PC-3 (cell line): ENCODE measurements at regions not wholly inside any gene's neighbourhood (a gene's known extent, or its start where the extent isn't known, plus 50 kb on each side); places are given as distances from the start of the nearest gene placed in this dataset.

Experiments used
- ATAC-seq: fragments of 200-7000 bp; cut with Tn5 transposase; 2 replicates; pipeline ENCODE4 v1.9.1; 2020; ENCODE audit warnings: mild to moderate bottlenecking, moderate library complexity
- BruUV-seq: library from RNA; stranded (reverse); fragments of 400-500 nt; replicated peaks from 2 replicates; lab custom pipeline; 2021; lab: Mats Ljungman, UMichigan
- CTCF ChIA-PET: fragments of 300-600 bp; sonication (Branson Sonifier 250); formaldehyde crosslinking; loops from one replicate; lab custom pipeline; 2022; ENCODE audit warnings: antibody characterized with exemption; lab: Charles Lee
- POLR2A ChIA-PET: fragments of 300-600 bp; sonication (Branson Sonifier 250); formaldehyde crosslinking; loops from one replicate; lab custom pipeline; 2022; ENCODE audit warnings: antibody characterized with exemption; ENCODE audit not compliant: unreplicated experiment; lab: Charles Lee
- DNase-seq: peaks from one replicate; pipeline ENCODE4 v3.0.0-alpha.2; 2015
- H2AFZ ChIP-seq: fragments of 300-600 bp; sonication (generic); 2 replicates; pipeline ENCODE4 v1.6.0; 2016; ENCODE audit warnings: antibody characterized with exemption, low read length
- H3F3A ChIP-seq: fragments of 300-600 bp; sonication (generic); one replicate; pipeline ENCODE4 v1.6.0; 2017; ENCODE audit warnings: antibody characterized with exemption, low read length, control low read depth, mild to moderate bottlenecking; ENCODE audit not compliant: unreplicated experiment
- H3K27ac ChIP-seq: fragments of 300-600 bp; sonication (generic); 2 replicates; pipeline ENCODE4 v1.5.1; 2016; ENCODE audit warnings: mild to moderate bottlenecking, low read length
- H3K27me3 ChIP-seq: fragments of 300-600 bp; sonication (generic); 2 replicates; pipeline ENCODE4 v1.6.1; 2016; ENCODE audit warnings: low read length, mixed read lengths
- H3K36me3 ChIP-seq: fragments of 300-600 bp; sonication (generic); 2 replicates; pipeline ENCODE4 v1.6.1; 2016; ENCODE audit warnings: low read depth, mixed run types, low read length, mixed read lengths
- H3K4me1 ChIP-seq: fragments of 300-600 bp; sonication (generic); 2 replicates; pipeline ENCODE4 v1.5.1; 2016; ENCODE audit warnings: low read length; ENCODE audit not compliant: insufficient read depth
- H3K4me2 ChIP-seq: fragments of 300-600 bp; sonication (generic); 2 replicates; pipeline ENCODE4 v1.6.0; 2016; ENCODE audit warnings: low read length
- H3K4me3 ChIP-seq: fragments of 300-600 bp; sonication (generic); 2 replicates; pipeline ENCODE4 v1.5.1; 2016; ENCODE audit warnings: mild to moderate bottlenecking, low read length, mixed read lengths
- H3K79me2 ChIP-seq: fragments of 300-600 bp; sonication (generic); 2 replicates; pipeline ENCODE4 v1.6.1; 2017; ENCODE audit warnings: low read length, mixed read lengths
- H3K9ac ChIP-seq: fragments of 300-600 bp; sonication (generic); 2 replicates; pipeline ENCODE4 v1.6.0; 2016; ENCODE audit warnings: mild to moderate bottlenecking, low read length
- H3K9me2 ChIP-seq: fragments of 300-600 bp; sonication (generic); replicated peaks from 2 replicates; pipeline ENCODE4 v1.6.1; 2016; ENCODE audit warnings: mixed run types, low read length, mixed read lengths
- H3K9me3 ChIP-seq: fragments of 300-600 bp; sonication (generic); 2 replicates; pipeline ENCODE4 v1.6.1; 2016; ENCODE audit warnings: low read length, mixed read lengths
- H4K20me1 ChIP-seq: fragments of 300-600 bp; sonication (generic); 2 replicates; pipeline ENCODE4 v1.6.1; 2016; ENCODE audit warnings: low read length, mixed read lengths
- CTCF ChIP-seq: fragments of 300-600 bp; sonication (generic); conservative IDR thresholded peaks from 2 replicates; pipeline ENCODE4 v1.5.1; 2017; ENCODE audit warnings: antibody characterized with exemption, low read depth, mild to moderate bottlenecking, low read length
- EZH2 ChIP-seq: fragments of 300-600 bp; sonication (generic); IDR thresholded peaks from one replicate; pipeline ENCODE4 v1.6.1; 2017; ENCODE audit warnings: antibody characterized with exemption, mild to moderate bottlenecking, low read length; ENCODE audit not compliant: unreplicated experiment
- EZH2phosphoT487 ChIP-seq: fragments of 300-600 bp; sonication (generic); IDR thresholded peaks from 2 replicates; pipeline ENCODE4 v1.6.1; 2018; ENCODE audit warnings: mild to moderate bottlenecking, antibody characterized with exemption, low read length, borderline replicate concordance
- intact Hi-C: fragments of 100-400 bp; cut with micrococcal nuclease; formaldehyde crosslinking; loops from 2 replicates; pipeline ENCODE4 v1.9.0; 2023

GRCh38 chr1:30508611-30509010 lies 214.8 kb downstream of the MATN1 start:
- ChIA-PET POLR2A (no interaction called here), CTCF (no interaction called here)
- intact Hi-C loops, result no loop called here
- ATAC-seq (no peak), DNase-seq (no peak)
- H3K4me1 ChIP-seq, result peaks cover 10% of the 10 kb centered on the region; the same call in 1 of the 2 replicates
- peaks cover 7% of the 10 kb centered on the region; the same call in 1 of the 2 replicates for H3K27me3 ChIP-seq
- H3K9me2 ChIP-seq, result no peaks in the 10 kb centered on the region
- no peaks in the 10 kb centered on the region for H3K79me2 ChIP-seq
- H3F3A ChIP-seq, result no peaks in the 10 kb centered on the region
- H3K4me3 ChIP-seq, result no peak overlapping the region
- H3K9me3 ChIP-seq, result no peaks in the 10 kb centered on the region
- H2AFZ ChIP-seq, result no peak overlapping the region
- no peaks in the 10 kb centered on the region for H3K36me3 ChIP-seq
- no peak for TF ChIP-seq EZH2
- no peak for TF ChIP-seq CTCF
- no peak for TF ChIP-seq EZH2phosphoT487
- BruUV-seq, result no TSS peak
- H4K20me1 ChIP-seq, result no peaks in the 10 kb centered on the region
- H3K27ac ChIP-seq, result no peak overlapping the region
- H3K4me2 ChIP-seq, result no peak overlapping the region
- no peak overlapping the region for H3K9ac ChIP-seq

- ChIA-PET POLR2A (no interaction called here), CTCF (no interaction called here)
- Histone ChIP-seq H3K79me2 (no peaks in the 10 kb centered on the region), H3K36me3 (no peaks in the 10 kb centered on the region), H4K20me1 (no peaks in the 10 kb centered on the region), H3K27ac (no peak overlapping the region), H3F3A (no peaks in the 10 kb centered on the region), H3K27me3 (peaks cover 11% of the 10 kb centered on the region), H3K9me3 (no peaks in the 10 kb centered on the region), H3K4me2 (no peak overlapping the region), H3K9ac (no peak overlapping the region), H3K9me2 (no peaks in the 10 kb centered on the region), H3K4me3 (no peak overlapping the region), H2AFZ (no peak overlapping the region), H3K4me1 (peaks cover 10% of the 10 kb centered on the region; the same call in 1 of the 2 replicates)
- TF ChIP-seq CTCF (no peak), EZH2phosphoT487 (no peak), EZH2 (no peak)
- BruUV-seq, result no TSS peak
- intact Hi-C loops, result no loop called here
- no peak for ATAC-seq
- DNase-seq, result no peak
Measured at GRCh38 chr1:30508175-30508448, 215.3 kb downstream of the MATN1 start.

DNA sequence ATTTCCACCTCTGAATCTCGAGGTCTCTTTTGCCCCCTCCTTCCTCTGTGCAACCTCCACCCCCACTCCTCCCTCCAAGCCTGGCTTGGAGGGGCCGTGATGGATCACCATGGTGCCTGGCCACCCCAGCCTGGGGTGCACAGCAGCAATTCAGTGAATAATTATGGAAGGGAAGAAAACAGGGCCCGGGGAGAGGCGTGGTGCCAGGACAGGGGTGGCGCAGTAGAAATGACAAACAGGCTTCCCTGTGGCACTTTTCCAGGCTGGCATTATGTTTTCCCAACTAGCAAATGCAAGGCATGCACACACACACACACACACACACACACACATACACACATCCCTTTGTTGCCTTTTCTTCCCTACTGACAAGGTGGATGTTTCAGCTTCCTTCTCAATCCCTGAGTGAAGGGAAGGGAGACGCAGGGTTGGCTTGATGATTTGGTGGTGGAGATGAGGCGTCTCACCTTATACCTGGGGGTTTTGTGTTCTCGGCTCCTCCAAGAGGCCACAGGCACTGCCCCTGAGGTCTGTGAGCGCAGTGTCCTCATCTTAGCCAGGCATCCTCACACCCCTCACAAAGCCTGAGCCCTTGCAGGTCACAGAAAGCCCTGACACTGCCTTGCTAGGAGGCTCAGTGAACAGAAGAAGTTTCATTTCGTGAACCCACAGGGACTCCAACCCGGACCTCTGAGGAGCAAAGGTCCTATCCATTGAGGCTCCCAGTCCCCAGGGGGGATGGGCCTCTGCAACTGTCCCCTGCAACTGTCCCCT lies 215.8 kb downstream of the MATN1 start:
- no peak overlapping the region for H3K4me2 ChIP-seq
- H3K27me3 ChIP-seq, result peaks cover 16% of the 10 kb centered on the region
- no peaks in the 10 kb centered on the region for H3K9me3 ChIP-seq
- peaks cover 10% of the 10 kb centered on the region; the same call in 1 of the 2 replicates for H3K4me1 ChIP-seq
- intact Hi-C loops, result no loop called here
- DNase-seq (no peak), ATAC-seq (no peak)
- H3K36me3 ChIP-seq, result no peaks in the 10 kb centered on the region
- CTCF ChIA-PET, result no interaction called here
- H3K9me2 ChIP-seq, result no peaks in the 10 kb centered on the region
- H3K9ac ChIP-seq, result no peak overlapping the region
- H3K27ac ChIP-seq, result no peak overlapping the region
- no peak overlapping the region for H2AFZ ChIP-seq
- H4K20me1 ChIP-seq, result no peaks in the 10 kb centered on the region
- H3K79me2 ChIP-seq, result no peaks in the 10 kb centered on the region
- POLR2A ChIA-PET, result no interaction called here
- TF ChIP-seq EZH2 (no peak), EZH2phosphoT487 (no peak), CTCF (no peak)
- BruUV-seq, result no TSS peak
- no peak overlapping the region for H3K4me3 ChIP-seq
- H3F3A ChIP-seq, result no peaks in the 10 kb centered on the region
